ENCODE measurements at regions not wholly inside any gene's neighbourhood (a gene's known extent, or its start where the extent isn't known, plus 50 kb on each side); places are given as distances from the start of the nearest gene placed in this dataset.

DNA sequence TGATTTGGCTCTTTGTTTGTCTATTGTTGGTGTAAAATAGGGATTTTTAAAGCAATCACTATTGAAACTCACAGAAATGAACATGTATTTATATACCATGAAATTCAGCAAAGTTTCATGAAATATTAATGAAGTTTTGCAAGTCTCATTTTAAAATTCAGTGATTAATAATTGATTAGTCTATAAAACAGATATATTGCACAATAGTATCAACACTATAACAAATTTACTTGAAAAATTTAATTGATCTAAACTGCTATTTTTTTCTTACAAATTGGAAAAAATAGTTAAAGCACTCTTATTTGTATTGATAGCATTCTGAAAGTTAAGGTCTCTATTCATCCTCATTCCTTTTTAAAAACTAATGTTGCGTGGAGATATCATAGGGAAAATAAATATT lies 121.0 kb upstream of the PCDH9 start:
- no peak for ATAC-seq
- no peak for DNase-seq (ENCODE audit: low spot score)

DNA sequence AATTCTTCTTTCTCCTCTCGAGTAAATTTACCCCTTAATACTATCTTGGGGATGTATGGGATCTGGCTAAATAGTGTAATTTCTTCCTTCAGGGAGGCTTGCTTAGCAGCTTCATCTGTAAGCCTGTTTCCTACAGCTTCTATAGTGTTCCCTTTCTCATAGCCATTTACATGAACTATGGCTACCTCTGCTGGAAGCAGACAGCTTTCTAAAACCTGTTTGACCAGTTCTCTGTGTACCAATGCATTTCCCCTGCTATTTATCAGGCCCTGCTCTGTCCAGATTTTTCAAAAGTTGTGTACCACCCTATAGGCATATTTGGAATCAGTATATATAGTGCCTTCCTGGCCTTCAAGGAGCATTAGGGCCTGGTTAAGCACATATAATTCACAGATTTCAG lies 113.6 kb upstream of the PCDH9 start:
- no peak for DNase-seq (ENCODE audit: low spot score)
- ATAC-seq = no peak

DNA sequence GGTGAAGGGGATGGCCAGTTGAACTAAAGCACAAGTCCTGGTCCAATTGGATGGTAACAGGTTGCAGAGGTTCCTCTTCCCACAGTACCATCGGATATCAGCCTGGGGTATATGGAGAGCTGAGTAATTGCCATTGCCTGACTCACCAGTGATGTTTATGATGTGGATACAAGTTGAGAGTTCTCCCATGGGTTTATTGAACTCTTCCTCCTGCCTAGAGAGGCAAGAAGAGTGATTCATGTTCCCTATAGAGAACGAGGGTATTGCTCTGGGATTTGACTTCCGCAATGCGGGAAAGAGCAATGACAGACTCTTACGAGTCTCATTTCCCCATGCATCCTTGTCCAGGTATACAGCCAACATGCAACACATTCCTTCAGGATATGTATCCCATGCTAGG lies 111.3 kb upstream of the PCDH9 start:
- ATAC-seq (no peak), DNase-seq (ENCODE audit: low spot score) (no peak)

DNA sequence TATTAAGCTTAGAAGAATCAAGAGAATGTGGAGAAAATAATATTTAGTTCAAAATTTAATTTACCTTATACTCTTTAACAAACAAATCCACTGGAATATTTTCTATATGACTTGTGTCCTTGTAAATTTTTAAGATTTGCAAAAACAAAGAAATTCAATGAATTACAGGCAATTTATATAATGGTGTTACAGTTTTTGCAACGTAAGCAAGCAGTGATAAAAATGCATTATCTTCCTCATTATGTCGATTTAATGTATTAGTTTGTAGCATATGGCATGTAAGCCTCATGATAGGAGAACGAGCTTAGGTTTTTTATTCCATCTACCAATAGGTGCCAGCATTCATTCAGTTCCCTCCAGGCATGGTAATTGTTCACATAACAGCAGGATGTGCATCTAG lies 100.0 kb upstream of the PCDH9 start:
- DNase-seq (ENCODE audit: low spot score) = no peak
- ATAC-seq = no peak

DNA sequence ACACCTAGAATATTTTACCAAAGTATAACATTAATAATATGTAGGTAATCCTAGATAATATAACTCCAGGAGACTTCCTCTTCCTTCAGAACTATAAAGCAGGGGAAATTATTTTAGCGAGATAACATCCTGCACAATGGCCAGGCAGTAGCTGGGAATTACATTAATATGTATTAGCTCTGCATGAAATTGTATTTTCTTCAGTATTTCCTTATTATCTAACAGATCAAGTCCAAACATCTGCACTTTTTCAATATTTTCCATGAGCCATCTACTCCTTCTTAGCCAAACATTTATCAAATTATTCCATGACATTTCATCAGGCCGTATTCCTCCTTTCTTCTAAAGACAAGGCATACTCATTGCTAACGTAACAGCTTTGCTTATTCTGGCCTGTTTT lies 98.8 kb upstream of the PCDH9 start:
- ATAC-seq (no peak), DNase-seq (ENCODE audit: low spot score) (no peak)

DNA sequence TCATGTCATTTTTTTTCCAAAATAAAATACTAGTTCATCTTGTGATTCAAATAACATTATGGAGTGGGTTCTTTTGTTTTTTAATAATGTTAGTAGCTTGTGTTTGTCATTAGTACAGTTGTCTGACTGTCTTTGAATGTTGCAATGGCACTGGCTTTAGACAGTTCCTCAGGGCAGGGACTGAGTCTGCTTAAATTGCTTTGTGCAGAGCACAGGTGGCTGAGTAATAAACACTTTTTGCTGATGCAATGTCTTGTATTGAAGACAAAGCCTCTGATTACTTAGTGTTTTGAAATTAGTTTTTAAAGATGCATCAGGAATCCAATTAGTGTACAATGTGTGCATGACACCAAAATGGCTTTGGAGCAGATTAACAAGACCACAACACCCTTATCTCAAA lies 88.7 kb upstream of the PCDH9 start:
- ATAC-seq (no peak), DNase-seq (ENCODE audit: low spot score) (no peak)

DNA sequence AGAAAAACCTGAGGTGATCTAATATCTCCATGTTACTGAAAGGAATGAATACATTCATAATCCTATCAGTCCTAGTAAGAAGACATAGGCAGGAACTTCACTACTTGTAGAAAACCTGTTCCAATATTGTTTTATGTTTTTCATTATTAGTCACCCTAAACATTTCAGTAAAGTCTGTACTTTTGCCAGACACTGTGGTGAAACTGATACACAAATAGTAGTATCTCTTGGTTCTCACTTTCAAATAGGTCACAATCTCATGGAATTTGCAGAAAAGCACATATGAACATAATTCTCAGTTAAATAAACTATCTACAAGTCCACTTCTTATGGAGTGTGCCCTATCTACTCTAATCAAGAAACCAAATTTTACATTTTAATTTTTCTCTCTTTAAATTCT lies 88.3 kb upstream of the PCDH9 start:
- ATAC-seq = no peak

DNA sequence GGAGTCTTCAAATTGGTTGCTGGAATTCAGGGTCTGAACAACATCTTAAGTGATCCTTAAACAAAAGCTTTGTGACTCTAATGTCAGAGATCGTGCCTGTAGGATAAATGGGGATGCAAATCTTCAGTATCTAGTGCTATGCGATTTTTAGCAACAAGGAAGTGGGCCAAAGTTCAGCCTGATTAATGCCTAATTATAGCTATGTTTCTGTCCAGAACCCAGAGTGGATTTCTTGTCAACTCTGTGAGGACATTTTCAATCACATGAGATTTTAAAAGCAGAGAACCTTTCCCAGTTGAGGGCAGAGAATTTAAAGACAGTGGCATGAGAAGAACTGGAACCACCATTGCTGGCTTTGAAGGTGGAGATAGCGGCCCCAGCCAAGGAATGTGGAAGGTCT lies 84.3 kb upstream of the PCDH9 start:
- ATAC-seq (no peak), DNase-seq (ENCODE audit: low spot score) (no peak)

More for the DNA sequence above, 88.3 kb upstream of the PCDH9 start:
- no peak for DNase-seq (ENCODE audit: low spot score)

DNA sequence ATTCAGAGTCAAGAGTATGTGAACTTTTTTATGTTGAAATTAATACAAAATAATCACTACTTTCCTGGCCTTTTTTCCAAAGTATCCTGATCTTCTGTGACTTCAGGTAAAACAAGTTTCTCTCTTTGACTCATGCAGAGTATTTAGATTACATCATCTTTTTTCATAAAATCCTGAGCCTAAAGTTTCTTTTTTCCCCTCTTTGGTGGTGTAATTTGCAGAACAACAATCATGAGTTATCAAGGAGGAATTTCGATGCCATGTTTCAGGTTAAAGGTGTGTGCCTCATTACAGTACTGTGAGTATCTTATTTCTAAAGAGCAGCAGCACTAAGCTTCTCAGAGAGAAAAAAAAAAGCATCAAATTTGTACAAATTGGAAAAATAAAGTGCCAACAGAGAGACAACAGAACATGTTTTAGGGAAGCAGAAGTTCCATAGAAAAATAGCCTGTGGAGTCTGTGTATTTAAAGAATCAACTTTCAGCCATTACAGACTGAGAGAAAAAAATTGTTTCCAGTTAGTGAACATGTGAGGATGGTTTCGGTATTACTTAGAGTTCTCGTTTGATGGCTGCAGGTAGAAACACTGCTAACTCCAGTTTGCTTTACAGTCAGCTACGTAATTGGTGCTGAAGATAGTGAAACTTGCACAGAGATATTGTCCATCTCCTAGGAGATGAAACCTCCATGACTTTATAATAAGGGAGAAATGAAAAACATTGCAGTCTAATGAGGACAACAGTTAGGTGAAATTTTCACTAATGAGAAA lies 78.1 kb upstream of the PCDH9 start:
- no peak for DNase-seq (ENCODE audit: low spot score)

DNA sequence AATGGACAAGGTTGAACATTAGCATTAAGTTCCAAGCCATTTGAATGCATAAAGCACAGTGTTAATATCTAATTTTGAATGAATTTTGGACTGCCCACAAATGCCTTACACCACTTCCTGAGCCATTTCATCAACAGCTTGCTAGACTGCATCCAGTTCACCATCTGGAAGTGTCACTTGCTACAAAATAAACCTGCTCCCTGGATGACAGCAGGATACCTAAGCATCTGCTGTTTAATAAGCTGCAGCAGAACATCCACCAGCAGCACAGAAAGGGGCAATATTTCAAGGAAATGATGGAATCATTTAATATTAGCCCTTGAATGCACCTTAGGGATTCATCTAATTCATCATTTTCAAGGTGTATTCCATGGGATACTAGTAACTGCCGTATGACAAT lies 76.6 kb upstream of the PCDH9 start:
- ATAC-seq (no peak), DNase-seq (ENCODE audit: low spot score) (no peak)

More for the DNA sequence above, 78.1 kb upstream of the PCDH9 start:
- no peak for ATAC-seq

DNA sequence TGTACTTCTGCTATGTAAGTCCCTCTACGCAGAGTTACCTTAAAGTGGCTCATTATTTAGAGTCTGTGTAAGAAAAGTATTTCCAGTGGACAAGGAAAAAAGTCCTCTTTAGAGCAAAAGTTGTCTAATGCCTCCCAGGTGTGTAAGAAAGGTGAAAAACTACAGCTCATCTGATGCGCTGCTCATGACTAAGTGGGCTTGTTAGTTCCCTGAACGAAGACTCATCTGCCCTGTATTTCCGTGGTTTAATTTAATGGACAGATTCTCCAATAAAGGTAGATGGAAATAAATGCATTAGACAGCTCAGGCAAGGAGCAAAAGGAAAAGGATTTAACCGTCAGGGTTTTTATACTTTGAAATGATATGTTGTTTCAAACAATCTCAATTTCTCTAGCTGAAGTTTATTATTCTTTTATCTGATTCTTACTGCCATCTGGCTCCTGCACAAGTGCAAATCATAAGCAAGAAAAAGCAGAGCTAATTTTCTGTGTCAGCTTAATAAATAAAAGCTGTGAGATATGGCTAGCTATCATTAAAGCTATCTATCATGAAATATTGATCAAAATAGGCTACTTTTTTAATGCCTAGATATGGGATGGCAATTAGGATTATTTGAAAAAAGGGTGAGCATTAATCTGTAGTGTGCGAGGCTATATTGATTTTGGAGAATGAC lies 73.7 kb upstream of the PCDH9 start:
- ATAC-seq = no peak
- DNase-seq (ENCODE audit: low spot score) = no peak

DNA sequence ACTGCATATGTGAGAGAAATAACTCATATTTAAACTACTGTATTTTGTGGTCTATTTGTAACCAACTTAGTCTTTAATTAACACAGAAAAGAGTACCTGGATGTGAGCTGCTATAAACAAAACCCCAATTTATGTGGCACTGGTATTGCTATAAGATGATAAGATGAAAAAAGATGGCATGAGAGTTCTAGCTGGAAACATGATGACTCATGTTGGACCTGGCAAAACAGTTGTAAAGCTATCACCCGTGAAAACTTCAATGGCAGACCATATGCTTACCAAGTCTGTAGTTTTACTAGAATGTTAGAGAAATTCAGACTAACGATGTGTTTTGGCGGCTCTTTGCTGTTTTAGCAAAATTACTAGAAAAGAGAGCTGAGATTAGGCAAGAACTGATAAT lies 69.6 kb upstream of the PCDH9 start:
- DNase-seq (ENCODE audit: low spot score) (no peak), ATAC-seq (no peak)

DNA sequence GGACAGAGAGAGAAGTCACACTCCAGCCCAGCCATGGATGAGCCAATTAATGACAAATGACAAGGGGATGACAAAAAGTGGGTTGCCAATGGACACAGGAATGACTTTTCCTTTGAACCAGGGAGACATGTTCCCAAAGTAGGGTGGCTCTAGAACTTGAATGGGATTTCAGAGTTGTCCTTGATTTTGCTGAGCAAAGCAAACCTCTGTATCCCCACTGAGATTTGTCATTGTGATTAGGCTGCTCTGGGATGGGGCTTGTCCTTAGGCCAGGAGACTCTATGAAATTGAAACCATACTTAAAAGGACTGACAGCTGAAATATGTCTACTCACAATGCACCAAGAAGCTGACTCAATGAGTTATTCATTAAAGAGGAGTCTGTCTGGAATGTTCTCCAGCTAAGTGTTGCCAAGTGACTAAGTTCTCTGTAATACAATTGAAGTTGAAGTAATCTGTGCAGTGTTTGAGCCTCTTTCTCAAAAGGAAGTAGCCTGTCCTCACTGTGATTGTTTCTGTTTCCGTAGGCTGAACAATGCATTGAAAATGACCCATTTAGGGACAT lies 69.0 kb upstream of the PCDH9 start:
- DNase-seq (ENCODE audit: low spot score) (no peak), ATAC-seq (no peak)

DNA sequence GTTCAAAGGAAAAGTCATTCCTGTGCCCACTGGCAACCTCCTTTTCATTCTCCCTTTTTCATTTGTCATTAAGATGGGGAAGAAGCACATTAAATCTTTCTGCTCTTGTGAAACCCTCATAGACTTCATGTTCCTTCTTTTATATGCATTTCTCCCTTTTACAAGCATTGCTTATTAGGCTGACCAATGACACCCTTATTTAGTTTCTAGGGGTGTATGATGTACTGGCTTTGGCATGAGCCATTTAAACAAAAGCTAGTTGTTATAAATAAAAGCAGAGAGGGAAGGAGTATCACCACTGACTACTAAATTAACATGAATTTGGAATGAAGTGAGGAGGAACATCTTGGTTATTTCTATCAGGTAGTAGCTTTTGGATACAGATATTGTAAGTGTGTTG lies 68.2 kb upstream of the PCDH9 start:
- no peak for DNase-seq (ENCODE audit: low spot score)
- no peak for ATAC-seq

DNA sequence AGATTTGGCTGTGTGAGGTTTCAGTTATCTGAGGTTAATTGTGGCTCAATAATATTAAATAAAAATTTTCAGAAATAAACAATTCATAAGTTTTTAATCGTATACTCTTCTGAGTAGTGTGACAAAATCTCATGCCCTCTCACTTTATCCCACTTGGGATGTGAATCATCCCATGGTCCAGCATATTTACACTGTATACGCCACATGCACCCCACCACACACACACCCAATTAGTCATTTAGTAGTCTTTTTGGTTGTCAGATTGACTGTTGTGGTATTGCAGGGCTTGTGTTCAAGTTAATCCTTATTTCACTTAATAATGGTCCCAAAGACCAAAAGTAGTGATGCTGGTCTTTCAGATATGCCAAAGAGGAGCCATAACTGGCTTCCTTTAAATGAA lies 66.4 kb upstream of the PCDH9 start:
- no peak for ATAC-seq

DNA sequence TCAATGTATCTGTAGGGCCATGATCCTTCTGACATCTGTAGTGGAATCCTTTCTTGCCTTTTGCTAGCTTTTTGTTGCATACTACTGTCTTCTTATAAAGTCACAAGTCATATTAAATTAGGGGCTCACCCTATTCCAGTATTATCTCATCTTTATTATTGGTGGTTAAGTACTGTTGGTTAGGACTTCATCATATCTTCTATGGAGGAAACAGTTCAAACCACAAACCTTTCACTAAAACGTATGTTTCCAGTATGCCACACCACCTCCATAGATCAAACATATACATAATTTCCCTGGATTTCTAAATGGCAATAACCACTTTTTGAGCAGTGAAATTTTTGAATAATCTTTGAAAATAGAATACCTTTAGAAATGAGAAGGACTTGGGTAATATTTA lies 62.8 kb upstream of the PCDH9 start:
- DNase-seq (ENCODE audit: low spot score) (no peak), ATAC-seq (no peak)

More for the DNA sequence above, 66.4 kb upstream of the PCDH9 start:
- DNase-seq (ENCODE audit: low spot score) = no peak

DNA sequence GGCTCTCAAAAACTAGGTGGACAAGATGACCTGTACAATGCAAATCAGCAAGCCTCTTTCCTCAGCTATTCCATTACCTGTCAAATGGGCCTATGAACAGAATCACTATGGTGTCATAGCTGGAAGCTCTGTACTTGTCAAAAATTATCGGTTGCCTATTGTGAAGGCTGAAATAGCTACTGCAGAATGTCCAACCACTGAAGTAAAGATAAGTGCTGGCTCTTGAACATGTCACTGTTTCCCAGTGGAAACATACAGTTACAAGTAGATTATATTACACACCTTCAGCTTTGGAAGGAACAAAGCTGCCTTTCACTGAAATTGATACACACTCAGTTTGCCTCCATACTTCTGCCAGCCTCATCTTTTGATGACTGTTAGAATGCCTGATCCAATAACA lies 55.5 kb upstream of the PCDH9 start:
- DNase-seq (ENCODE audit: low spot score) = no peak
- no peak for ATAC-seq

DNA sequence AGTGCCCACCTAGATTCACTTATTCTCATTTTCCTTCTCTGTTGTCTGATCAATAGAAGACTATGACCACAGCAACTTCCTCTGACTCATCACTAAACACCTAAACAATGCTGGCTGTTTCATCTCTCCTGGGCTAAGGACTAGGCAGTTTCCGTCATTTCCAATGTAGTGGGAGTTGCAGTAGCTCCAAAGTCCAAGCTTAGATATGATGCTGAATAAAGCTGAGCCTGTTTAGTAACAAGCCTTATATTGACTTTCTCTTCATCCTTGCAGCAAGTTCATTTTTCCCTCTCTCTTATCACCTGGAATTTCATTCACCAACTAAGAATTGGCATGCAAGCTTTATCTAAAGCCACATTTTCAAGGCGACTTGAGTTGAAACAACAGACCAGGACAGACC lies 53.5 kb upstream of the PCDH9 start:
- ATAC-seq (no peak), DNase-seq (ENCODE audit: low spot score) (no peak)

DNA sequence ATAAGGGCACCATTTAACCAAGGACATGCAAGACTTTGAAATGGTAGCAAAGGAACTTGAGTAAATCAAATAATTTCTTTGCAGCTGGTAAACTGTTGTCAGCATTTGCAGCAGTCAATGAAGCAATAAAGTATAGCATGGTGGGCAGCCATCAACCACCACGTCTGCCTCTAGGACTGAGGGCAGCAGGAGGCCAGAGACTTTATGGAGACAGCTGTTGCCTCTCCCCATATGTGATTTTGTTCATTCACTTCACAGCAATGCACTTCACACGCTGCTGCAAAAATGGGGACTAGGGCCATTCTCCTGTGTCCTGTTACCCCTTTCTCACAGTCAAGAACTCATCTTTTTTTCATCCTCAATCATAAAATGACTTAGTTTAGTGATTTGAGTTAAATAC lies 51.3 kb upstream of the PCDH9 start:
- DNase-seq (ENCODE audit: low spot score) = no peak
- no peak for ATAC-seq

Data from left lobe of liver (tissue), 2 donors.